WTC11 (cell line): ENCODE measurements at regions not wholly inside any gene's neighbourhood (a gene's known extent, or its start where the extent isn't known, plus 50 kb on each side); places are given as distances from the start of the nearest gene placed in this dataset.
A peak's percentile ranks its signal among the peaks of the same experiment; 100 is the strongest.

Experiments used
- ATAC-seq: fragments of 200-7000 bp; cut with Tn5 transposase; 2 replicates; pipeline ENCODE4 v1.10.0; 2021; ENCODE audit warnings: mild to moderate bottlenecking, moderate library complexity
- CTCF ChIA-PET: fragments of 300-600 bp; sonication (Branson Sonifier 250); formaldehyde crosslinking; loops from one replicate; lab custom pipeline; 2021; ENCODE audit warnings: antibody characterized with exemption; lab: Charles Lee
- POLR2A ChIA-PET: fragments of 350-600 bp; sonication (Branson Sonifier 250); formaldehyde crosslinking; loops from one replicate; lab custom pipeline; 2021; ENCODE audit warnings: antibody characterized with exemption; lab: Charles Lee
- DNase-seq: peaks from one replicate; pipeline ENCODE4 v3.0.0; 2021; ENCODE audit warnings: low spot score
- H3K27ac Mint-ChIP-seq: 2 replicates; pipeline ENCODE4 v1.8.0; 2021; ENCODE audit warnings: mixed read lengths
- H3K27me3 Mint-ChIP-seq: 2 replicates; pipeline ENCODE4 v1.8.0; 2021; ENCODE audit warnings: low read depth, mild to moderate bottlenecking, moderate library complexity, mixed read lengths
- H3K36me3 Mint-ChIP-seq: 2 replicates; pipeline ENCODE4 v1.8.0; 2021; ENCODE audit warnings: mixed read lengths
- H3K4me1 Mint-ChIP-seq: 2 replicates; pipeline ENCODE4 v1.8.0; 2022; ENCODE audit warnings: mixed read lengths
- H3K4me3 Mint-ChIP-seq: 2 replicates; pipeline ENCODE4 v1.8.0; 2021; ENCODE audit warnings: mild to moderate bottlenecking, moderate library complexity, mixed read lengths
- H3K9me3 Mint-ChIP-seq: 2 replicates; pipeline ENCODE4 v1.8.0; 2021; ENCODE audit warnings: mixed read lengths
- ATF6 ChIP-seq: sonication (generic); formaldehyde crosslinking; IDR thresholded peaks from 2 replicates; pipeline ENCODE4 v1.8.1; 2023; ENCODE audit warnings: mild to moderate bottlenecking, missing genetic modification reagents
- FOXJ3 ChIP-seq: sonication (generic); formaldehyde crosslinking; IDR thresholded peaks from 2 replicates; pipeline ENCODE4 v1.9.0; 2021; ENCODE audit warnings: missing genetic modification reagents, mild to moderate bottlenecking, borderline replicate concordance
- FOXK1 ChIP-seq: sonication (generic); formaldehyde crosslinking; IDR thresholded peaks from 2 replicates; pipeline ENCODE4 v1.8.0; 2022; ENCODE audit warnings: mild to moderate bottlenecking, moderate library complexity, missing genetic modification reagents
- FOXP1 ChIP-seq: sonication (generic); formaldehyde crosslinking; IDR thresholded peaks from 2 replicates; pipeline ENCODE4 v1.8.0; 2022; ENCODE audit warnings: missing genetic modification reagents, mild to moderate bottlenecking, moderate library complexity, borderline replicate concordance
- GTF2I ChIP-seq: fragments of 250-450 bp; sonication (Bioruptor Pico); conservative IDR thresholded peaks from 2 replicates; pipeline ENCODE4 v1.4.0; 2021; ENCODE audit warnings: mild to moderate bottlenecking
- MYBL2 ChIP-seq: sonication (generic); formaldehyde crosslinking; IDR thresholded peaks from 2 replicates; pipeline ENCODE4 v1.8.1; 2023; ENCODE audit warnings: mild to moderate bottlenecking, moderate library complexity, missing genetic modification reagents
- NR1H2 ChIP-seq: sonication (generic); formaldehyde crosslinking; IDR thresholded peaks from 2 replicates; pipeline ENCODE4 v1.9.0; 2021; ENCODE audit warnings: mild to moderate bottlenecking, moderate library complexity, missing genetic modification reagents
- NR2C2 ChIP-seq: sonication (generic); formaldehyde crosslinking; IDR thresholded peaks from 2 replicates; pipeline ENCODE4 v1.8.0; 2022; ENCODE audit warnings: mild to moderate bottlenecking, missing genetic modification reagents
- PRDM15 ChIP-seq: sonication (generic); formaldehyde crosslinking; IDR thresholded peaks from 2 replicates; pipeline ENCODE4 v1.8.0; 2022; ENCODE audit warnings: missing genetic modification reagents
- PRRX2 ChIP-seq: fragments of 250-450 bp; sonication (Bioruptor Pico); IDR thresholded peaks from 2 replicates; pipeline ENCODE4 v1.8.0; 2021; ENCODE audit warnings: mild to moderate bottlenecking
- SMAD3 ChIP-seq: sonication (generic); formaldehyde crosslinking; IDR thresholded peaks from 2 replicates; pipeline ENCODE4 v1.8.0; 2022; ENCODE audit warnings: missing genetic modification reagents, mild to moderate bottlenecking, borderline replicate concordance
- TCF7 ChIP-seq: sonication (generic); formaldehyde crosslinking; IDR thresholded peaks from 2 replicates; pipeline ENCODE4 v1.8.0; 2022; ENCODE audit warnings: mild to moderate bottlenecking, low read depth, missing genetic modification reagents, moderate library complexity
- TEAD1 ChIP-seq: sonication (generic); formaldehyde crosslinking; IDR thresholded peaks from 2 replicates; pipeline ENCODE4 v1.8.0; 2022; ENCODE audit warnings: mild to moderate bottlenecking, missing genetic modification reagents
- TEAD4 ChIP-seq: sonication (generic); formaldehyde crosslinking; IDR thresholded peaks from 2 replicates; pipeline ENCODE4 v1.8.0; 2022; ENCODE audit warnings: mild to moderate bottlenecking, missing genetic modification reagents
- ZNF396 ChIP-seq: fragments of 250-450 bp; sonication (Bioruptor Pico); IDR thresholded peaks from 2 replicates; pipeline ENCODE4 v1.8.0; 2021; ENCODE audit warnings: mild to moderate bottlenecking, moderate library complexity, borderline replicate concordance
- ZNF423 ChIP-seq: fragments of 250-450 bp; sonication (Bioruptor Pico); IDR thresholded peaks from 2 replicates; pipeline ENCODE4 v2.1.2; 2022; ENCODE audit warnings: mild to moderate bottlenecking, moderate library complexity
- TF ChIP-seq, protein P1 (sequence below): sonication (generic); formaldehyde crosslinking; IDR thresholded peaks from 2 replicates; pipeline ENCODE4 v1.8.1; 2022; ENCODE audit warnings: low read depth, missing genetic modification reagents, borderline replicate concordance
- TF ChIP-seq, protein P2 (sequence below): sonication (generic); formaldehyde crosslinking; IDR thresholded peaks from 2 replicates; pipeline ENCODE4 v1.8.1; 2023; ENCODE audit warnings: mild to moderate bottlenecking, missing genetic modification reagents
- TF ChIP-seq, protein P3 (sequence below): sonication (generic); formaldehyde crosslinking; IDR thresholded peaks from 2 replicates; pipeline ENCODE4 v1.8.0; 2022; ENCODE audit warnings: mild to moderate bottlenecking, missing genetic modification reagents
- TF ChIP-seq, protein P4 (sequence below): sonication (generic); formaldehyde crosslinking; IDR thresholded peaks from 2 replicates; pipeline ENCODE4 v1.8.1; 2022; ENCODE audit warnings: low read depth, mild to moderate bottlenecking, moderate library complexity, missing genetic modification reagents, borderline replicate concordance

DNA sequence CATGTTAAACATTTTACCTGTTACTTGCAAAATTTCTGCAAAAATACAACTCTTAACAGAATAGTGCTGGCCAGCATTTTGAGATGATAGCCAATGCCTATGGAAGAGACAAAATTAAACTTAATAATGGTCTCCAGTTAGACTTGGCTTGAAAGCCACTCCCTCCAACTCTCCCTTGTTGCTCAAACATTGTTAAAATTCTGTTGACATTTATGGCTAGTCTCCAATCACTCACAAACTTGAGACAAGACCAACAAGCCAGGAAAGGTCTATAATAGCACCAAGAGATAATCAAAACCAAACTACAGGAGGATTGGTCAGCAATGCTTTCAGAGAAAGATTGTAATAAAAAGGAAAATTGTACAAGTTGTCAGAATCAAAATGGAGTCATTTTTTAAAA lies 770.7 kb upstream of the NXPH2 start (continued):
- TF ChIP-seq PRDM15 (CRISPR knock-in tag) (no peak), SMAD3 (CRISPR knock-in tag) (no peak), PRRX2 (CRISPR knock-in tag) (no peak), TEAD1 (CRISPR knock-in tag) (no peak), FOXK1 (CRISPR knock-in tag) (no peak), TCF7 (CRISPR knock-in tag) (no peak), NR2C2 (CRISPR knock-in tag) (no peak), NR1H2 (no peak)
- TF ChIP-seq, protein P1, sequence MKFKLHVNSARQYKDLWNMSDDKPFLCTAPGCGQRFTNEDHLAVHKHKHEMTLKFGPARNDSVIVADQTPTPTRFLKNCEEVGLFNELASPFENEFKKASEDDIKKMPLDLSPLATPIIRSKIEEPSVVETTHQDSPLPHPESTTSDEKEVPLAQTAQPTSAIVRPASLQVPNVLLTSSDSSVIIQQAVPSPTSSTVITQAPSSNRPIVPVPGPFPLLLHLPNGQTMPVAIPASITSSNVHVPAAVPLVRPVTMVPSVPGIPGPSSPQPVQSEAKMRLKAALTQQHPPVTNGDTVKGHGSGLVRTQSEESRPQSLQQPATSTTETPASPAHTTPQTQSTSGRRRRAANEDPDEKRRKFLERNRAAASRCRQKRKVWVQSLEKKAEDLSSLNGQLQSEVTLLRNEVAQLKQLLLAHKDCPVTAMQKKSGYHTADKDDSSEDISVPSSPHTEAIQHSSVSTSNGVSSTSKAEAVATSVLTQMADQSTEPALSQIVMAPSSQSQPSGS (CRISPR knock-in tag), result no peak
- TF ChIP-seq, protein P2, sequence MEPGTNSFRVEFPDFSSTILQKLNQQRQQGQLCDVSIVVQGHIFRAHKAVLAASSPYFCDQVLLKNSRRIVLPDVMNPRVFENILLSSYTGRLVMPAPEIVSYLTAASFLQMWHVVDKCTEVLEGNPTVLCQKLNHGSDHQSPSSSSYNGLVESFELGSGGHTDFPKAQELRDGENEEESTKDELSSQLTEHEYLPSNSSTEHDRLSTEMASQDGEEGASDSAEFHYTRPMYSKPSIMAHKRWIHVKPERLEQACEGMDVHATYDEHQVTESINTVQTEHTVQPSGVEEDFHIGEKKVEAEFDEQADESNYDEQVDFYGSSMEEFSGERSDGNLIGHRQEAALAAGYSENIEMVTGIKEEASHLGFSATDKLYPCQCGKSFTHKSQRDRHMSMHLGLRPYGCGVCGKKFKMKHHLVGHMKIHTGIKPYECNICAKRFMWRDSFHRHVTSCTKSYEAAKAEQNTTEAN (CRISPR knock-in tag), result no peak
- TF ChIP-seq, protein P3, sequence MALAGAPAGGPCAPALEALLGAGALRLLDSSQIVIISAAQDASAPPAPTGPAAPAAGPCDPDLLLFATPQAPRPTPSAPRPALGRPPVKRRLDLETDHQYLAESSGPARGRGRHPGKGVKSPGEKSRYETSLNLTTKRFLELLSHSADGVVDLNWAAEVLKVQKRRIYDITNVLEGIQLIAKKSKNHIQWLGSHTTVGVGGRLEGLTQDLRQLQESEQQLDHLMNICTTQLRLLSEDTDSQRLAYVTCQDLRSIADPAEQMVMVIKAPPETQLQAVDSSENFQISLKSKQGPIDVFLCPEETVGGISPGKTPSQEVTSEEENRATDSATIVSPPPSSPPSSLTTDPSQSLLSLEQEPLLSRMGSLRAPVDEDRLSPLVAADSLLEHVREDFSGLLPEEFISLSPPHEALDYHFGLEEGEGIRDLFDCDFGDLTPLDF (CRISPR knock-in tag), result no peak
- TF ChIP-seq, all 79 proteins: peak for 0

DNA sequence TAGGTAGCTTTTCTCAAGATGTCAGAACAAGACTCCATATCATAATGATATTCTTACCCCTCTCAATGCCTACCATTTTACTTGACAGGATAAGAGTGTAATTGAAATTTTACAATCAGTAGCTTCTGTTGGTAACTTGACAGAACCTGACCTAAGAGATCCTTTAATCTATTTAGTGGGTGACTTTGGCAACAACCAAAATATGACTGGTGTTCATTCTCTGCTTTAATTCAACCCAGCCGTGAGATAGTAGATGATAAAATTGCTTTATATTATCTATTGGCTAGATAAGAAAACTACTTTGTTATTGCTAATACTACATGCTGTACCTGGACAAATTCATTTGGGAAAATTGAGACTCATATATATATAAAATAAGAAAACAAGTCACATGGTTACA lies 770.2 kb upstream of the NXPH2 start:
- ATAC-seq (no peak), DNase-seq (no peak)
- POLR2A ChIA-PET, result no interaction called here
- no peak overlapping the region for H3K4me3 Mint-ChIP-seq
- H3K27ac Mint-ChIP-seq, result no peak overlapping the region
- no peaks in the 10 kb centered on the region for H3K27me3 Mint-ChIP-seq
- no peaks in the 10 kb centered on the region for H3K4me1 Mint-ChIP-seq
- peaks cover 16% of the 10 kb centered on the region for H3K9me3 Mint-ChIP-seq
- TF ChIP-seq ZNF396, result no peak
- TF ChIP-seq, all 79 proteins: peak for 0
- peaks cover 11% of the 10 kb centered on the region; the same call in 1 of the 2 replicates for H3K36me3 Mint-ChIP-seq
- CTCF ChIA-PET, result no interaction called here

GRCh38 chr2:139544186-139544851 lies 764.1 kb upstream of the NXPH2 start:
- no peaks in the 10 kb centered on the region for H3K27me3 Mint-ChIP-seq
- ChIA-PET POLR2A (no interaction called here), CTCF (no interaction called here)
- peaks cover 13% of the 10 kb centered on the region for H3K4me1 Mint-ChIP-seq
- H3K27ac Mint-ChIP-seq, result no peak overlapping the region
- H3K4me3 Mint-ChIP-seq, result no peak overlapping the region; the same call in 1 of the 2 replicates
- ATAC-seq, result peak; percentile 46; the same call in 1 of the 2 replicates
- peaks cover 41% of the 10 kb centered on the region for H3K9me3 Mint-ChIP-seq
- H3K36me3 Mint-ChIP-seq, result peaks cover 16% of the 10 kb centered on the region
- no peak for DNase-seq
- TF ChIP-seq FOXP1 (CRISPR knock-in tag) (no peak), FOXJ3 (CRISPR knock-in tag) (no peak), ZNF423 (CRISPR knock-in tag) (no peak), TEAD4 (CRISPR knock-in tag) (no peak), ZNF396 (no peak), ATF6 (no peak), MYBL2 (CRISPR knock-in tag) (no peak), GTF2I (no peak)
- TF ChIP-seq, protein P3 (CRISPR knock-in tag), result no peak
- TF ChIP-seq, protein P4, sequence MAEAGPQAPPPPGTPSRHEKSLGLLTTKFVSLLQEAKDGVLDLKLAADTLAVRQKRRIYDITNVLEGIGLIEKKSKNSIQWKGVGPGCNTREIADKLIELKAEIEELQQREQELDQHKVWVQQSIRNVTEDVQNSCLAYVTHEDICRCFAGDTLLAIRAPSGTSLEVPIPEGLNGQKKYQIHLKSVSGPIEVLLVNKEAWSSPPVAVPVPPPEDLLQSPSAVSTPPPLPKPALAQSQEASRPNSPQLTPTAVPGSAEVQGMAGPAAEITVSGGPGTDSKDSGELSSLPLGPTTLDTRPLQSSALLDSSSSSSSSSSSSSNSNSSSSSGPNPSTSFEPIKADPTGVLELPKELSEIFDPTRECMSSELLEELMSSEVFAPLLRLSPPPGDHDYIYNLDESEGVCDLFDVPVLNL, result no peak
